Sigmoid colon (tissue), 4 donors: ENCODE measurements at regions not wholly inside any gene's neighbourhood (a gene's known extent, or its start where the extent isn't known, plus 50 kb on each side); places are given as distances from the start of the nearest gene placed in this dataset.
"Not testable (repeated sequence)": the region's sequence is repeated elsewhere in the genome, so short reads cannot be mapped to it uniquely, and the experiment has no call there.

Source experiments
- EP300 ChIP-seq, 4 donors: sonication (generic); formaldehyde crosslinking; IDR thresholded peaks; one replicate each; pipeline ENCODE4 v1.6.1; 2017; ENCODE audit warnings: antibody characterized with exemption in 4 of 4
- POLR2A ChIP-seq, 2 donors: fragments of 450-650 bp; IDR thresholded peaks; one replicate each; pipeline ENCODE4 v1.6.1; 2016; ENCODE audit warnings: antibody characterized with exemption in 2 of 2, mild to moderate bottlenecking in 2 of 2, moderate library complexity in 2 of 2

- TF ChIP-seq EP300, POLR2A (IDR thresholded peaks at IDR 0.05): not testable (repeated sequence)
Observed at GRCh38 chr3:117872594-117873248, 1161.9 kb downstream of the IGSF11 start.
